GM18951 (cell line): ENCODE measurements at regions not wholly inside any gene's neighbourhood (a gene's known extent, or its start where the extent isn't known, plus 50 kb on each side); places are given as distances from the start of the nearest gene placed in this dataset.

Experiments used
- POLR2A ChIP-seq: IDR thresholded peaks from 4 replicates; pipeline ENCODE4 v1.6.1; 2011; ENCODE audit warnings: mild to moderate bottlenecking; ENCODE audit not compliant: insufficient read length, insufficient read depth; ENCODE audit errors: extremely low read depth
- in situ Hi-C: fragments of 300-500 bp; cut with MboI; formaldehyde crosslinking; loops from one replicate; pipeline ENCODE4 v1.12.0; 2022; ENCODE audit warnings: low sequenced_read_pairs, mixed read lengths, inconsistent platforms; ENCODE audit not compliant: unreplicated experiment

GRCh38 chr1:8218351-8219092 lies 99.4 kb upstream of the SLC45A1 start:
- in situ Hi-C loops: no loop called here
- TF ChIP-seq POLR2A: no peak

GRCh38 chr1:8217809-8218208 lies 100.1 kb upstream of the SLC45A1 start:
- in situ Hi-C loops: no loop called here
- TF ChIP-seq POLR2A: no peak

- TF ChIP-seq POLR2A: no peak
- in situ Hi-C loops: no loop called here
Measured at GRCh38 chr1:8217011-8217711, 100.8 kb upstream of the SLC45A1 start.

GRCh38 chr1:8216005-8216404 lies 101.9 kb upstream of the SLC45A1 start:
- TF ChIP-seq POLR2A: no peak
- in situ Hi-C loops: no loop called here

GRCh38 chr1:8214501-8215173 lies 103.3 kb upstream of the SLC45A1 start:
- TF ChIP-seq POLR2A: no peak
- in situ Hi-C loops: no loop called here

GRCh38 chr1:8213676-8214075 lies 104.2 kb upstream of the SLC45A1 start:
- TF ChIP-seq POLR2A: no peak
- in situ Hi-C loops: no loop called here

GRCh38 chr1:8213136-8213535 lies 104.8 kb upstream of the SLC45A1 start:
- in situ Hi-C loops: no loop called here
- no peak for TF ChIP-seq POLR2A

GRCh38 chr1:8212580-8213031 lies 105.3 kb upstream of the SLC45A1 start:
- TF ChIP-seq POLR2A: no peak
- in situ Hi-C loops: no loop called here

- in situ Hi-C loops: no loop called here
- TF ChIP-seq POLR2A: no peak
Measured at GRCh38 chr1:8211883-8212579, 105.9 kb upstream of the SLC45A1 start.

GRCh38 chr1:8211251-8211882 lies 106.5 kb upstream of the SLC45A1 start:
- in situ Hi-C loops: no loop called here

GRCh38 chr1:8207202-8207601 lies 110.7 kb upstream of the SLC45A1 start:
- in situ Hi-C loops: no loop called here

More at GRCh38 chr1:8211251-8211882, 106.5 kb upstream of the SLC45A1 start:
- TF ChIP-seq POLR2A: no peak

GRCh38 chr1:8206391-8206790 lies 111.5 kb upstream of the SLC45A1 start:
- in situ Hi-C loops: no loop called here
- no peak for TF ChIP-seq POLR2A

More at GRCh38 chr1:8207202-8207601, 110.7 kb upstream of the SLC45A1 start:
- no peak for TF ChIP-seq POLR2A
